CD4-positive, alpha-beta T cell (primary cell): ENCODE measurements at regions not wholly inside any gene's neighbourhood (a gene's known extent, or its start where the extent isn't known, plus 50 kb on each side); places are given as distances from the start of the nearest gene placed in this dataset.

Experiments used
- ATAC-seq: fragments of 200-7000 bp; cut with Tn5 transposase; one replicate; pipeline ENCODE4 v1.10.0; 2022; ENCODE audit warnings: mild to moderate bottlenecking; ENCODE audit not compliant: poor library complexity
- CTCF ChIA-PET: fragments of 350-600 bp; sonication (Branson Sonifier 250); formaldehyde crosslinking; loops from one replicate; lab custom pipeline; 2021; ENCODE audit warnings: antibody characterized with exemption, inconsistent platforms; lab: Charles Lee
- POLR2A ChIA-PET: fragments of 350-600 bp; sonication (Branson Sonifier 250); formaldehyde crosslinking; loops from one replicate; lab custom pipeline; 2021; ENCODE audit warnings: antibody characterized with exemption, inconsistent platforms; lab: Charles Lee
- DNase-seq, 14 experiments: peaks; one replicate each; pipeline ENCODE4 v3.0.0-alpha.2; 2013 to 2020; ENCODE audit warnings: mixed read lengths in 2 of 14
- H3K27ac ChIP-seq, 2 donors: one replicate each; pipeline versions ENCODE4 v1.5.1 to v1.7.0; 2013; ENCODE audit warnings: low read length in 2 of 2, low read depth in 1 of 2, mild to moderate bottlenecking in 1 of 2
- H3K27me3 ChIP-seq, 2 experiments: 1 replicate in 1 of 2; 2 replicates in 1 of 2; pipeline versions ENCODE4 v1.6.1 to v1.7.0; 2013; ENCODE audit warnings: low read length in 2 of 2, control low read depth in 1 of 2, mild to moderate bottlenecking in 1 of 2, moderate library complexity in 1 of 2; ENCODE audit not compliant: insufficient read depth in 2 of 2, control insufficient read depth in 1 of 2
- H3K36me3 ChIP-seq: one replicate; pipeline ENCODE4 v1.6.1; 2013; ENCODE audit warnings: low read length, control low read depth; ENCODE audit not compliant: insufficient read depth
- H3K4me1 ChIP-seq: one replicate; pipeline ENCODE4 v1.6.1; 2013; ENCODE audit warnings: low read length, control low read depth; ENCODE audit not compliant: insufficient read depth
- H3K4me3 ChIP-seq: one replicate; pipeline ENCODE4 v1.5.1; 2013; ENCODE audit warnings: mild to moderate bottlenecking, low read length, moderate library complexity
- H3K9me3 ChIP-seq, 2 experiments: 1 replicate in 1 of 2; 2 replicates in 1 of 2; pipeline versions ENCODE4 v1.6.1 to v1.7.0; 2013; ENCODE audit warnings: low read length in 2 of 2, mild to moderate bottlenecking in 2 of 2, control low read depth in 1 of 2, moderate library complexity in 1 of 2; ENCODE audit not compliant: control insufficient read depth in 1 of 2, insufficient read depth in 1 of 2
- H3K27ac Mint-ChIP-seq: one replicate; pipeline ENCODE4 v1.8.0; 2020; ENCODE audit warnings: mixed read lengths
- H3K27me3 Mint-ChIP-seq: one replicate; pipeline ENCODE4 v1.8.0; 2021; ENCODE audit warnings: mixed read lengths
- H3K36me3 Mint-ChIP-seq: one replicate; pipeline ENCODE4 v1.8.0; 2021; ENCODE audit warnings: low read depth, mixed read lengths
- H3K4me1 Mint-ChIP-seq: one replicate; pipeline ENCODE4 v1.8.0; 2021; ENCODE audit warnings: low read depth, mixed read lengths
- H3K4me3 Mint-ChIP-seq: one replicate; pipeline ENCODE4 v1.8.0; 2020; ENCODE audit warnings: mild to moderate bottlenecking, mixed read lengths
- H3K9me3 Mint-ChIP-seq: one replicate; pipeline ENCODE4 v1.8.0; 2020; ENCODE audit warnings: mixed read lengths
- intact Hi-C, 2 experiments: fragments of 100-400 bp; cut with DNase I in 1 of 2; cut with micrococcal nuclease in 1 of 2; formaldehyde crosslinking; loops; one replicate each; pipeline versions ENCODE4 v1.15.1 to v1.9.0; 2023 to 2025; cut with DNase I, micrococcal nuclease
- TF ChIP-seq, protein P1 (sequence below): fragments of 200-600 bp; IDR thresholded peaks from one replicate; pipeline ENCODE4 v1.8.0; 2022; ENCODE audit warnings: antibody characterized with exemption, mild to moderate bottlenecking

DNA sequence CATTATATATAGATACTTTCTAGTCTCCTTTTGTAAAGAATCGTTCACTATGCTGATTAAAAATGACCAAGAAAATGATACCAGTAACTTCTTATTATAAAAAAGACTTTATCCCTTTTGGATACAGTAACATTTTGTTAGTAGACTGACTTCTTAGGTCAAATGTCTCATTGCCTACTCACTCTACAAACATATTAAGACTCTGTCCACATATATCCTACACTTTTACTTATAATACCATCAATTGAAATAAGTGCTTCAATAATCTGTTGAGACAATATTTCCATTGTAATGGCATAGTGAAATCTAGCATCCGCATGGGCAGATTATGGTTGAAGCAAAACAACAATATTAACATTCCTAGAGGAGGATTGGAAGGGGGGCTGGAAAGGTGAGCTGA, 180.6 kb downstream of the ARL4A start:
- no peak overlapping the region for H3K4me3 Mint-ChIP-seq
- intact Hi-C loops: loop anchor here in 1 of 2 experiments (10.0 kb wide), 1 partner anchor 133 kb away; no protein-coding TSS in a partner anchor
- Histone ChIP-seq H3K9me3 (peaks cover 0 to 9% of the 10 kb centered on the region in 2 experiments), H3K4me3 (no peak overlapping the region), H3K4me1 (no peaks in the 10 kb centered on the region), H3K36me3 (no peaks in the 10 kb centered on the region), H3K27ac (no peak overlapping the region), H3K27me3 (no peaks in the 10 kb centered on the region)
- no peaks in the 10 kb centered on the region for H3K27me3 Mint-ChIP-seq
- CTCF ChIA-PET: no interaction called here
- no peaks in the 10 kb centered on the region for H3K36me3 Mint-ChIP-seq
- ATAC-seq: no peak
- no peak overlapping the region for H3K27ac Mint-ChIP-seq
- no peak for DNase-seq
- POLR2A ChIA-PET: no interaction called here
- no peaks in the 10 kb centered on the region for H3K4me1 Mint-ChIP-seq
- TF ChIP-seq, protein P1, sequence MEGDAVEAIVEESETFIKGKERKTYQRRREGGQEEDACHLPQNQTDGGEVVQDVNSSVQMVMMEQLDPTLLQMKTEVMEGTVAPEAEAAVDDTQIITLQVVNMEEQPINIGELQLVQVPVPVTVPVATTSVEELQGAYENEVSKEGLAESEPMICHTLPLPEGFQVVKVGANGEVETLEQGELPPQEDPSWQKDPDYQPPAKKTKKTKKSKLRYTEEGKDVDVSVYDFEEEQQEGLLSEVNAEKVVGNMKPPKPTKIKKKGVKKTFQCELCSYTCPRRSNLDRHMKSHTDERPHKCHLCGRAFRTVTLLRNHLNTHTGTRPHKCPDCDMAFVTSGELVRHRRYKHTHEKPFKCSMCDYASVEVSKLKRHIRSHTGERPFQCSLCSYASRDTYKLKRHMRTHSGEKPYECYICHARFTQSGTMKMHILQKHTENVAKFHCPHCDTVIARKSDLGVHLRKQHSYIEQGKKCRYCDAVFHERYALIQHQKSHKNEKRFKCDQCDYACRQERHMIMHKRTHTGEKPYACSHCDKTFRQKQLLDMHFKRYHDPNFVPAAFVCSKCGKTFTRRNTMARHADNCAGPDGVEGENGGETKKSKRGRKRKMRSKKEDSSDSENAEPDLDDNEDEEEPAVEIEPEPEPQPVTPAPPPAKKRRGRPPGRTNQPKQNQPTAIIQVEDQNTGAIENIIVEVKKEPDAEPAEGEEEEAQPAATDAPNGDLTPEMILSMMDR: no peak
- H3K9me3 Mint-ChIP-seq: no peaks in the 10 kb centered on the region

DNA sequence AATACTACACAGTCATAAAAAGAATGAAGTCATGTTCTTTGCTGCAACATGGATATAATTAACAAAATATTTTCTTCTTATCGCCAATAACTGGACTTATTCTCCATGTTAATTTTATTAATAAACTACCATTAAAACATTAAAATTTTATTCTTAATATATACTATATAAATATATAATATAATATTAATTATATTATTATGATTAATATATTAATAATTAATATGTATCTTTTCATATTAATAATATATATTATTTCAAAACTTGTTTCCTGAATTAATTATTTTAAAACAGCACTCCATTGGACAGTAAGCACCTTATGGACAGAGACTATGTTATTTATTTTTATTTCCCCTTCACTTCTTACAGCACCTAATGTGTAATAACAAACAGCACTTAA, 182.8 kb downstream of the ARL4A start:
- H3K4me1 Mint-ChIP-seq: no peaks in the 10 kb centered on the region
- no peak overlapping the region for H3K27ac Mint-ChIP-seq
- no peak overlapping the region for H3K27ac ChIP-seq
- H3K9me3 Mint-ChIP-seq: no peaks in the 10 kb centered on the region
- no peak overlapping the region for H3K4me3 ChIP-seq
- TF ChIP-seq, protein P1: no peak
- no peak overlapping the region for H3K4me3 Mint-ChIP-seq
- DNase-seq (no peak), ATAC-seq (no peak)
- no peaks in the 10 kb centered on the region for H3K4me1 ChIP-seq
- H3K27me3 ChIP-seq: no peaks in the 10 kb centered on the region
- intact Hi-C loops: no loop called here
- no peaks in the 10 kb centered on the region for H3K36me3 Mint-ChIP-seq
- H3K9me3 ChIP-seq: no peaks in the 10 kb centered on the region
- no peaks in the 10 kb centered on the region for H3K27me3 Mint-ChIP-seq
- CTCF ChIA-PET: no interaction called here
- POLR2A ChIA-PET: no interaction called here
- no peaks in the 10 kb centered on the region for H3K36me3 ChIP-seq

DNA sequence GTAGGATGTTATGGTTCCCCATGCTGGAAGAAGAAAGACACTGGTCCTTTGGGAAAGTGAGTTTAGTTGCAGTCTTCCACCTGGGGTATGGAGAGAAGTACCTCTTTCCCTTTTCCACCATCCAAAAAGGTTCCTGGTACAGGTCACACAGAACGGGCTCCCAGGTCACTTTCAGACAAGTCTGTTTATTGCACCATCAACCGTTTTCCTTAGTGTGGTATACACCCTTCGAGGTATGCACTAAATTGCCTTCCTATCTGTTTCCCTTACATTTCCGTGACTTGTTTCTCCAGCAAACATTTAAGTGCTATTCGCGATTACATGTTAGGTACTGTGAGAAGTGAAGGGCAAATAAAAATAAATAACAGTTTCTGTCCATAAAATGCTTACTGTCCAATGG, 185.1 kb downstream of the ARL4A start:
- no peaks in the 10 kb centered on the region for H3K27me3 Mint-ChIP-seq
- CTCF ChIA-PET: no interaction called here
- ATAC-seq: no peak

More for the DNA sequence above, 185.1 kb downstream of the ARL4A start:
- no peaks in the 10 kb centered on the region for H3K4me1 Mint-ChIP-seq
- H3K27me3 ChIP-seq: no peaks in the 10 kb centered on the region
- TF ChIP-seq, protein P1: no peak
- no peak for DNase-seq
- intact Hi-C loops: no loop called here
- POLR2A ChIA-PET: no interaction called here
- no peaks in the 10 kb centered on the region for H3K36me3 Mint-ChIP-seq
- H3K4me1 ChIP-seq: no peaks in the 10 kb centered on the region
- no peak overlapping the region for H3K27ac ChIP-seq
- no peaks in the 10 kb centered on the region for H3K9me3 ChIP-seq
- no peaks in the 10 kb centered on the region for H3K36me3 ChIP-seq
- no peak overlapping the region for H3K4me3 ChIP-seq
- no peaks in the 10 kb centered on the region for H3K9me3 Mint-ChIP-seq
- no peak overlapping the region for H3K27ac Mint-ChIP-seq
- H3K4me3 Mint-ChIP-seq: no peak overlapping the region
